NCI-H446 treated with DMSO at 0.1 percent for 48 hours (cell line): ENCODE measurements at regions not wholly inside any gene's neighbourhood (a gene's known extent, or its start where the extent isn't known, plus 50 kb on each side); places are given as distances from the start of the nearest gene placed in this dataset.

Experiments used
- DNase-seq: peaks from one replicate; lab custom pipeline; 2025; lab: John Stamatoyannopoulos, UW

DNA sequence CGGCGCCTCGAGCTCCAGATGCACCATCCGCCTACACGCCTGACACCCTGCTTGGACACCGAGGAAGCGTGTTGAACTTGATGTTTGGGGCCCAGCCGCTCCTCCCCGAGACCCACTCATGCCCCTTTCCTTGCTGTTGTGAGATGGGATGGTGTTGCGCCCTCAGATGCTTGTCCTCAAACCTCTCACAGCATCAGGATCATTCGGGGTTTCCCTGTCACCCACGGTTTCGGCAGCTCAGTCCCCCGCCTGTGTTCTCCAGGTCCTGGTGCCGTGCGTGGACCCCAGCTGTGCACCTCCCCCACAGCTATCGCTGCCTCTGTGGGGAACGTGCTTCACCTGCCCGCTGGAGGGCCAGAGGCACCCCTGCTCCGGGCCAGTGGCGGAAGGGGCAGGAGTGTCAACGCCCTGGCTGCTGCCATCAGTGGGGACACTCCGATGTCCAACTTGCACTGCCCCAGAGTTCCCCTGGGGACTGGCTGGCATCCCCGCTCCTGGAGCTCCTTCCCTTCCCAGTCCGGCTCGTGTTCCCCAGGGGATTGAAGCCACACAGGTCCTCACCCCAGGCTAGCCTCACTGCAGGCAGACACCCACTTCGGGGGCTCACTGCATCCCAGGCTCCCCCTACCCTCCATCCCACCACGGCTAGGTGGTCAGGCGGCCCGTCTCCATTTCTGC lies 82.3 kb upstream of the ADRA2C start:
- DNase-seq: no peak

DNA sequence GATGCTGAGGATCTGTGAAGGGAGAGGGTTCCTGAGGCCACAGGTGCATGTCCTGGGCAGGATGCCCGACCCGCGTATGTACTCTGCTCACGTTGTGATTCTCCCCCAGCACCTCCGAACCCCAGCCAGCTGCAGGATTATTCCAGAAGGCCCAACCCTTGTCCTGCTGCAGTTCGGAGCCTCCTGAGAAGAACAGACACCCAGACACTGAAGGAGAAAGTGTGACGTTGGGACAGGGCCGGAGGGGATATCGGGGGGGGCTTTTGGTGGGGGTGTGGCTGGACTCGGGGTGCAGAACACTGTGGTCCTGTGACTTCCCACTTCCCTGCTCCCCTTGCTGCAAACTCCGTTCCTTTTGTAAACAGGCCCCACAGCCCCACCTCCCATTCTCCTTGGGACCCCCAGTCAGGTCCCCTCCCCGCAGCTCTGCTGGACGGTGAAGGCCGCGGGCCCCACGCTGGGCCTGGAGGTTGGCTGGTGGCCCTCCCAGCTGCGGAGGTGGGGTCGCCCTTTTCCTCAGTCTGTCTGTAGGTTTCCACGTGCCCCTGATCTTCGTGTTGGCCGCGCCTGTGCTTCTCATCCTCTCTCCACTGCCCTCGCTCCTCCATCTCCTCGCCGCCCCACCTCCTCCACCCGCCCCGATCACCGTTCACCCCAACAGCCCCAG lies 83.0 kb upstream of the ADRA2C start:
- DNase-seq: no peak

DNA sequence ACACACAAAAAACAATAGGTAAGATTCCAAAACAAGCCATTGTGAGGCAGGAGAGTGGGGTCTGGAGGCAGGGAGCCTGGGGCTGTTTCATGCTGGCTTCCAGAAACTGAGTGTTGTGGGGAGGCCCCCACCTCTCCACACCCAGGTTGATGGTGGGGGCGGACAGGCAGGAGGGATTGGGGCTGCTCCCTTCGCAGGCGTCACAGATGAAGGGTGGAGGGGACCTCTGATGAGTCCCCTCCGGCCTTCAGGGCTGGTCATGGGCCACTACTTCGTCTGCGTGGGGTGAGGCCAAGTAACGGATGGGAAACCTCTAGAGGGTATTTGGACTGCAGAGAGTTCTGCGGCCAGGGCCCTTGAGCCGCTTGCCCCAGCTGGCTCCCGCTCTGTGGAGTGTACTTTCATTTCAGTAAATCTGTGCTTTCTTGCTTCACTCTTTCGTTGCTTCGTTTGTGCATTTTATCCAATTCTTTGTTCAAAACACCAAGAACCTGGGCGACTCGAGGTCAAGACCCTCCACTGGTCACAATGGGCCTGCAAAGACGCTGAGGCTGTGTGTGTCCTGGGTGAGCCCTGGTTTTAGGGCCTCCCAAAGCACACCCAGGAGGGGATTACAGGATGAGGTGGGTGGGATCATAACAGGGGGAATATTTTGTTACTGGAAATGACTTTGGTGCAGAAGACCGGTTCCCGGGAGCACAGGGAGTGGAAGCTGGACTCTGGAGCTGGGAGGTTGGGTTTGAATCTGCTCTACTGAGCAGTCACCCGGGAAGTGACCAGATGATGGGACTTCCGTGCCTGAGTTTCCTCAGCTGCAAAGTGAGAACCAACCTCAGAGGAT lies 83.7 kb upstream of the ADRA2C start:
- DNase-seq: no peak

DNA sequence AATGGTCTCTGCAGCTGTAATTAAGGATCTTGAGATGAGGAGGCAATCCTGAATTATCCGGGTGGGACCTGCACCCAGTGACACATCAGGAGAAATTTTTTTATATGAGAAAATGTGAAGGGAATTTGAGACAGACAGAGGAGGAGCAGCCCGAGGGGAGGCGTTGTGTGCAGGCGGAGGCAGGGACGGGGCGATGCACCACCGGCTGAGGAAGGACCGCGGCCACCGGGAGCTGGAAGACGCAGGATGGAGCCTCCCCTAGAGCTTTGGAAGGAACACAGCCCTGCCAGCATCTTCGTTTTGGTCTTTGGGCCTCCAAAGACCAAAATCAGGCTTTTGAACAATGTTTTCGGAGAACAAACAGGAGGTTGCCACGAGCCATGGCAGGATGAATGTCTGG lies 85.0 kb upstream of the ADRA2C start:
- no peak for DNase-seq

DNA sequence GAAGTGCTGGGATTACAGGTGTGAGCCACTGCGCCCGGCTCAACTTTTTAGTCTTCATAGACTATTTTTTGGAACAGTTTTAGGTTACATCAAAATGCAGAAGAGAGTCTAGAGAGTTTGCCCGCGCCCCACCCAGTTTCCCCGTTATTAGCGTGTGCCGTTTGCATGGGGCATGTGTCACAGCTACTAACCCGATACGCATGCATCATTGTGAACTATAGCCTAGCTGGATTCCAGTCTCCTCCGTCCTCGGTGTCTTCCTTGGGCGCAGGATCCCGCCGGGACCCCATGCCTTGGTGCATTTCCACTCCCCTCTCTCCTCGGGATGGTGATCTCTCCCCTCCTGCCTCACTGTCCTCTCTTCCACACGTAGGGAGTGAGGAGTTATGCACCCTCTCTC lies 85.5 kb upstream of the ADRA2C start:
- no peak for DNase-seq

DNA sequence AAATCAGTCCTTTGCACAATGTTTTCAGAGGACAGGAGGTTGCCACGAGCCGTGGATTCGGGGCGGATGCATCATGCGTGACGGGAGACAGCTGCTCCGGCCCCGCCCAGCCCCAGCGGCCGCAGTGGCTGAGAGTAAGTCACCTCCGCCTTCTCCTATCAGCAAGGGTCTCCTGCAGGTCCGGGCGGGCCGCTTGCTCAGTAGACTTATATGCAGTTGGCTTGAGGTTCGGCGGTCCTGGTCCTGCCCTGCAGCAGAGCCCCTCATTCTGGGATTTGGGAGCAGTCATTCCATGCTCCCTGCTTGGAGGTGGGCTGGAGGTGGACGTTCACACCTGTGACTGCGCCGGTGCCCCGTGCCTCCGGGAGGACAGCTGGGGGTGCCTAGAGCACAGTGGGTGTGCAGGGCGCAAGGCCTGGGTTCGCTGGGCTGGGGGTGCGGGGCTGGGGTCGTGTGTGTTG lies 86.3 kb upstream of the ADRA2C start:
- DNase-seq: no peak

DNA sequence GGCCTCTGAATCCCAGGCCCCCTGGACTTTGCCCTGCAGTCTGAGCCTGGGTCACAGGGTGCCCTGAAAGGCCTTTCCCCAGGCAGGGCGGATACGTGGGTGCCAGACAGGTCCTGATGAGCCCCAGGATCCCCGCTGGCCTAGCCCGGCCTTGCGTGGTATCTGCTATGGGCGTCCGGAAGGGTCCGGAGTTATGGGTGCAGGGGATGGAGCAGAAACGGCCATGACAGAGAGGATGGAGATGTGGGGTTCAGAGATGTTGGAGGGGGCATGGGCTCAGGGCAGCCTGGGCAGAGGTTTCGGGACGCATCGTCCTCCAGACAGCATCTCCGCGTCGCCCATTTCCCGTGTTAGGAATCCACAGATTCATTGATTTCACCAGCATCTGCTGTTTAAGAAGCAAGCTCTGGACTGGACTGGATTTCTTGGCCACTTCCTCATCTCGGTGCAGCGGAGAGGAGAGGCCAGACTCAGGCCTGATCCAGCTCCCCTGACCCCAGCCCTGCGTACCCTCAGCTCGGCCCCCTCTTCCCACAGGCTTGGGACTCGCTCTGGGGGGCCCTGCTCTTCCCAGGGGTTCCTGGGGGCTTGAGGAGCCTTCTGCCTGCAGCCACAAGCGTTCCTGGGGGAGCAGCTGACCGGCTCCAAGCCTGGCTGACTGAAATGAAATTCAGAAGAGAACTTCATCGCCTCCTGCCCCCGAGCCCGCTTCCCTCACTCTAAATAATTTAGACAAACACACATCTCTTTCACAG lies 86.9 kb upstream of the ADRA2C start:
- no peak for DNase-seq

DNA sequence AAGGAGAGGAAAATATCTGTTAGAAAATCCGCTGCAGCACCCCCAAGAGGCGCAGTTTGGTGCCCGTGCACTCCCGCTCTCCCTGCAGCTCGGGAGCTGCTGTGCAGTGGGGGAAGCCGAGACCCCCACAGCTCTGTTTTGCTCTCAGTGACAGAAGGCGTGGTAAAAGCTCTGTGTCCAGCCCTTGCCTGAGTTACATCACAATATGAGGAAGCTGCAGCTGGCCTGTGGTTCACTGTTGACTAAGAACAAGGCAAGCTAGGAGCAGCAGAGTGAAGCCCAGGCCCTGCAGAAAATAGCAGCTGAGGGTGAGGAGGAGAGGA lies 88.5 kb upstream of the ADRA2C start:
- no peak for DNase-seq

DNA sequence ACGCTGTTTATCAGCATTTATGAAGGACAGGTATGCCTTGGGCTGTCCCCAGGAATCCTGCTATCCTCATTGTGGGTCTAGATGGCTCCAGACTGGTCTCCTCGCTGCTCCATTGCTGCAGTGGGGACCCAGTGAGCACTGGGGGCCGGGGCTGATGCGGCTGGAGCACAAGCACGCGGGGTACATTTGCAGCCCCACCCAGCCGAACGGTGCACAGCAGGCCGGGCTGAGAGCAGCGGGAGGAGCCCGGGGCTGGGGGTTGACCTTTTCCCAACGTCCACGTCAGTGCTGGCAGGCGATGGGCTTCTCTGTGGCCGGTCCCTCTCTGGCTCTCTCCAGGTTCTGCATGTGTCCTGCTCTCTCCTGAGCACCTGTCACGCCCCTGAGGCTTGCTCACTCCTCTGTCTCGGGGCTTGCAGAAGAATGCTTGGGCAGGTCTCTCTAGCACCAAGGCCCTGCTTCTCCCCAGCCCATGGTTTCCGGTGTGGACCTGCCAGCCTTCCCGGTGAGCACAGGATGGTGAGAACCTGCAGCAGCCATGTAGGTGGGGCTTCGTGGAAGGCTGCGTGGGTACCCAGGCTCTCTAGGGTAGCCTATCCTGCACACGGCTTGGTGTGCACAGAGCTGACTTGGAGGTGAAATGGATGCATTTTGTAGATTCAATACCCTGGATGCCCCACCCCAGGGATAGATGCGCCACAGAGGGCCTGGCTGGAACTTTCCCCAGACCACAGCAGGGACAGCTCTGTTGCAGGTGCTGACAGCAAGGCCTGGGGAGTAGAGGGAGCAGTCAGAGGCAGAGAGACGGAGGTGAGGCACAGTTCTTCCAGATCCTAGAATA lies 89.1 kb upstream of the ADRA2C start:
- no peak for DNase-seq

DNA sequence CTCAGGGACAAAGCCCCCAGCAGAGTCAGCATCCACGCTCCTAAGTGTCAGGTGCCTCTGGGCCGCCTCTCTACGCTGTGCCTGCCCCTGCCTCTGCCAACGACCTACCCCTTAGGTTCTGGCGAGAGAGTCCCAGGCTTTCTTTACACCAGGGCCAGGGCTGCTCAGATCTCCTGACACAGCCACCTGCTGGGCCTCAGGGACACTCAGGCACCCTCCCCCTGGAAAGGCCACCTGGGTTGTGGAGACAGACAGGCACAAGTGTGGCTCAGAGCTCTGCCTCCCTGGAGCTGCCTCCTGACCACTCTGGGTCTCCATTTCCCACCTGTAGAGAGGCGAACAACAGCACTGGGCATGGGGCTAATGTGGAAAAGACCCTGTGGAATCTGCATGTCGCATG lies 90.0 kb upstream of the ADRA2C start:
- DNase-seq: no peak

DNA sequence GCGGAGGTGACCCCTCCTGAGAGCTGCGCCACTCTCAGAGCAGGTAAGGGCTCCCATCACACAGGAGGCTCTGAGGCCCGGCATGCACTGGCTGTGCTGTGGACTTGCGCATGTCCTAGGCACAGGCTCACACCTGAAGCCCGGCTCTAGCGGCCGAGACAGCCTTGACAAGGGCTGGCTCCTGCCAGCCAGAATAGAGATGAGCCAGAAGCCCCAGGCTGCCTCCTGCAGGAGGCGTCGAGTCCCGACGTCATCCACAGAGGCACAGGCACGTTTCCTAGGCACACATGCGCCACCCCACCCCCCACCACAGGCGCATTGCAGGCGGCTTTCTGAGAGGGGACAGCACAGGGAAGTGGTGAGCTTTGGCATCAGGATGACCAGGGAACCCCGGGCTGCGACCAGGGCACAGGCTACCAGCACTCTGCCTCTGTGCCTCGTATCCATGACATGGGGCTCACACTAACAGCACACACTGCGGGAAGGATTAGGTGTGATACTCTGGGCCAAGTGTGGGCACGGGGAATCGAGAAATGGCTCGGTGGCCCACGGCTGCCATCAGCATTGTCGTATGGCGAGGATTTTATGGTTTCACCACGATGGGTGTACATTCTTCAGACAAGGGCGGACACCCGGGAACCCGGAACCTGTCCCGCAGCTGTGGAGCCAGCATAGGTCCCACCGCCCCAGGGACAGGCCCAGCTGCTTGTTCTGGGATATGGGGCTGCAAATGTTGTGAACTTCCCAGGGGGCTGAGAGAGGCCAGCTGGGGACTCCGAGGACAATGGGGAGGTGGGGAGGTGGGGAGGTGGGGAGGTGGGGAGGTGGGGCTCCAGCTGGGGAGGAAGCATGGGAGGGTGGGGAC lies 90.7 kb upstream of the ADRA2C start:
- no peak for DNase-seq

DNA sequence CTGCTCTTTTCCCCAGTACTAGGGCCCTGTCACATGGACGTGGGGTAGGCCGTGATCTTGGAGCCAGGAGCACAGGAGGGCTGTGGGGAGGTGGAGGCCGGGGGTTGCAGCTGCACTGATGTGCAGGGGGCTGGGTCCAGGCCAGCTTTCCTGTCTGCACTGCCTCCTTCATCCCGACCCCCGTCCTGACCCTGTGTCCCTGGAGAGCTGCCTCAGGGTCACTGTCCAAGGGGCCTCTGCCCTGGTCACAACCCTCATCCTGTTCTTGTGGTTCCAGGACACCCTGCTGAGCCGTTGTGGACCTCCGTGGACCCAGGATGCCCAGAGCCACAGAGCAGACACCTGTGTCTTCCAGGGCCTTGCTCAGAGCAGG lies 91.7 kb upstream of the ADRA2C start:
- DNase-seq: no peak

DNA sequence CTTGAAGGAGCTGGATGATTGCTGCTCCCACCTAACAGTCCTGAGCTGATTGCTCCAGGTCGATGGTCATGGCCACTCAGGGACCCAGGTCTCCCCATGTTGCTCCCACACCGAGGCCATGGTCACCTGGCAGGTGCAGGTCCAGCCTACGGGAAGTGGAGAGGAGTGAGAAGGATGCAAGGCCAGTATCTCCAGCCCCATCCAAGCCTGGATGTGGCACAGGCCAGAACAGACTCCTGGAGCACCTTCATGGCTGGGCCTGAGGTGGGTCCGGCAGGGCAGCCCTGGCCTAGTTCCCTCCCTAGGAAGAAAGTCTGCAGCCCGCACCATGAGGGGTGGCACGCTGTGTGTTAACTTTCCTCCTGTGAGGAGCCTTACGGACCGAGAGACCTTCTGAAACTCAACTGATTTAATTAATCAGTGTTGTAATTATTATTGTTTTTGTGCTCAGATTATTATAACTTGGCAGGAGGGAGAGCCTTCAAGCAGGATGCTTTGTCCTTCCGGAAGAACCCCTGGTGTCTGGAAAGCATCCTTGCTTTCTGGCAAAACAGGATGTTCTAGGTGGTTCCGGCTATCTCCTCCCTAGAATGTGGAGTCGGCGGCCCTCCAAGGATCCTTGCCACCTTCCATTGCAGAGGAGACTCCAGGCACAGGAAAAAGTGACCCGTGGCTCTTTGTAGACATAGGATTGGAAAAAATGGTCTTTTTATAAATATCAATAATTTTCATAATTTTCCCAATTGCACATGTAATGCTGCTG lies 92.3 kb upstream of the ADRA2C start:
- DNase-seq: no peak

DNA sequence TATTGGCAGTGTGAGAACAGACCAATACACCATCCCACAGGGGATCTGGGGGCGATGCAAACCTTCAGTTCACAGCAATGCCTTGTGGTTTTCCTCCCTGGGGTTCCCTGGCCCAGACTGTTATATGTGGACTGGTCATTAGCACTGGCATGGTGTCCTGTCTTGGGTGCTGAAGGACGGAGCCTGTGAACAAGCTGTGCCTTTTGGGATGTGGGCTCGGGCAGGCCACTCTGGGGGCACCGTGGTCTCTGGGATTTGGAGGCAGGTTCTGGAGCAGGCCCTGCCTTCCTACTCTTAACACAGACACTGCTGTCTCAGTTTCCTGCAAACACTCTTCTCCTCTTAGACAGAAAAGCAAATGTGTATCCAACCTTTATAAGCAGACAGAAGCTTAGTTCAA lies 93.0 kb upstream of the ADRA2C start:
- DNase-seq: no peak

DNA sequence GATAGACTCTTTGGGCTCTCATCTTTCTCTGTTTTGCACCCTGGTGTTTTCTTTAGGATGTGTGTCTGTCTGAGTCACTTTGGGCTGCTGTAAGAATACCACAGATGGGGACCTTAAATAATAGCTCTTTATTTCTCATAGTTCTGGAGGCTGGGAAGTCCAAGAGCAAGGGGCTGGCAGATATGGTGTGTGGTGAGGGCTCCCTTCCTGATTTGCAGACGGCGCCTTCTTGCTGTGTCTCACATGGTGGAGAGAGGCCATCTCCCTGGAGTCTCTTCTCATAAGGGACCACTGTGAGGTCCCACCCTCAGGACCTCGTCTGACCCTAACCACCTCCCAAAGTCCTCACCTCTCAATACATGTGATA lies 93.7 kb upstream of the ADRA2C start:
- DNase-seq: no peak

DNA sequence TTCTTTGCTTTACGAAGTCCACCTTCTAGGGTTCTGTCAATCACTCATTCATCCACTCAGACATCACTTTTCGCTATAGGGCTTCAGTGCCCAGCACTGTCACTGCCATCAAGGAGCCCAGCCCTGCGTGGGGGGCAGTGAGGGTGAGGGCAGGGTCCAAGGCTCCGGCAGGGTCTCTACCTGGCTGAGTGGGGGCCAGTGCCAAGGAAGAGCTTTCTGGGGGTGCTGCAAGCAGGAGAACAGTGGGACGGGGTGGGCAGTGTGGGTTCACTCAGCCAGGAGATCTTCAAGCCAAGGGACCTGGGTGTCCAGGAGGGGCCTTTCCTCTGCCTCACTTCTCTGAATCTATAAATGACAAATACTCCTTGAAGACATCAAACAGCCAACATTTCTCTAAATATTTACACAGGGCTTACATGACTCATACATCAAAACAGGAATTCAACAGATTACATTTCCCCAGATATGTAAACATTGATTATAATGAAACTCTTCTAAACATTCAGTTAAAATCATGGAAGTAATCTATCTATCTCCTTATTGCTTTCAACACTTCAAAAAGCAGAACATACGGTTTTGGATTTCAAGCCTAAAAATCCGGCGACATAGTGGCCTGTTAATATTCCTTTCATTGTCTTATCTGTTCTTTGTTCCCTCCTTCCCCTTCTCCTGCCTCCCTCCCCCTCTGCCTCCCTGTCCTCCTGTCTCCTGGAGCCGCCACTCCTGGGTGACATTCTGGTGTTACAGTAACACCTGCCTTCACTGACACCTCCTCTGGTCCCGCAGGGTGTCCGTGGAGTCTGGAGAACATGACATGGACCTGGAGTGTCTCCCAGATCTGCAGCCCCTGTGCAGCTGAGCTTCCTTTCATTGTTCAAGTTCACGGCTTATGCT lies 94.4 kb upstream of the ADRA2C start:
- DNase-seq: no peak

DNA sequence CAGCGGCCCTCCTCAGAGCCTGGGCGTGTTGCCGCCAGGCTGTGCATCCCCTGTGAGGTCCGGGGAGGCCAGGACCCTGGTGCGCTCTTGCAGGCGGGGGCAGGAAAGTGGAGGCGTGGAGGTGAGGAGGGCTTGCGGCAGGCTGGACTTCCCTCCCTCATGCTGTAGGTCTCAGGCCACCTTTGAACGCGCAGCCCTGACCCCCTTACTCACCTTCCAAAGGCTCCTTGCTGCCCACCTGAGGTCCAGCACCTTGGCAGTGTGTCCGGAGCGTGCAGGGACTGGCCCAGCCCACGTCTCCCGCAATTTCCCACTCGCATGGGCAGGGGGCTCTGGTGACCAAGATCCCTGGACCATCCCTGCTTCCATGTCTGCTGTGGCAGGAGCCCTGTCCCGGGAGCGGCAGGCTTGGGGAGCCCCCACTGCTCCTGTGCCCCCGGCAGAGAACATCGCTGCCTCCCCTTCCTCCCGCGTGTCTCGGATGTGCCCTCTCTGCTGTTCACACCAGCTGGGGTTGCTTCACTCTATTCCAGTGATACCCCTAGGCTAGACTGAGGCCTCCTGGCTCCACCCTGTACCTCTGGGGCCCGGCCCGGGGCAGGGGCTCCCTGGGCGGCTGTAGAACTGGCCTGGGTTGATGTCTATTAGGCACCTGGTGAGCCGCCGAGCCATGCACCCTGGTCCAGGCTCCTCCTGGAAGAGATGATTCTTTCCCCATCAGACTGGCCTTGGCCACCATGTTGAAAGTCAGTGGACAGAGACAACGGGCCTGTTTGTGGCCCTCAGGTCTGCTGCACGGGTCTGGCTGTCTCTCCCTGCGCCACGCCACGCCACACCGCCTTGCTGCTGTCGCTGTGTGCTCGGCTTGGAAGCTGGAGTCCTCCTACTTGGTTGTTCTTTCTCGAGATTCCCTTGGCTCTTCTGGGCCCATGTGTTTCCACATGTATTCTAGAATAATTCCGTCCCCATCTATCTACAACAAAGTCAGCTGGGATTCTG lies 95.4 kb upstream of the ADRA2C start:
- DNase-seq: no peak

DNA sequence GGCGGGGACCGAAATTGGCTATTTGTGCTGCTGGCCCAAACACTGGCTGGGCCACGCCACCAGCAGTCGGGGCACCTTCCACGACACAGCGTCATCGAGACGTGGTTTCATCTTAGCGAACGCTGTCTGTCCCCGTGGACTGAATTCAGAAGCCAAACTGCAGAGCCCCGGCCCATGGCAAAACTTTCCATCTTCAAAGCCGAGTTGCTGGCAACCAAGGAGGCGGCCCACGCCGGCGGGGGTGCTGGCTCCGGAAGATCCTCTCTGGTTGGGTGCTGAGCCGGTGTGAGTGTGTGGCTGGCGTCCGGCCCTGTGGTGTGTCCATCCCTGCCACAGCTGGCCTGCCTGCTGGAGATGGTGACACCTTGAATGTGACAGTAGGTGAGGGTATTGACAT lies 96.6 kb upstream of the ADRA2C start:
- DNase-seq: no peak
